ENCODE measurements at regions not wholly inside any gene's neighbourhood (a gene's known extent, or its start where the extent isn't known, plus 50 kb on each side); places are given as distances from the start of the nearest gene placed in this dataset.
A peak's percentile ranks its signal among the peaks of the same experiment; 100 is the strongest.

GRCh38 chr5:3963652-3964051, 368.0 kb downstream of the IRX1 start:
- no peak for DNase-seq

DNA sequence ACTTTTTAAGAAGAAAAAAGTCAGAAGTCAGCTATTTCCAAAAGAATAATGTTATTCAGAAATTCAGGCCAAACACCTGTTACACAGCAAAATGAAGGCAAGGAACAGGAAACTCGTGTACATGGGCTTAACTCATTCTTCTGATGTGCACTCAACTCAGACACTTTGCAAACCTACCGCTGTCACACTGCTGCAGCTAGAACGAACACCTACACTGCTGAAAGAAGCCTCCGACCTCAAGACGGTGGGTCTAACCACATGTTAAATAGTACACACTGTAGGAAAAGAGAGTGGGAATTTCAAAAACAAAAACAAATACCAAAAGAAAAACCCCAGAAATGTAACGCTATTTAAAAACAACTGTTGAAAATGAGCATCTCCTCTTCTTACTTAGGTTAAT, 384.5 kb downstream of the IRX1 start:
- no peak for DNase-seq

DNA sequence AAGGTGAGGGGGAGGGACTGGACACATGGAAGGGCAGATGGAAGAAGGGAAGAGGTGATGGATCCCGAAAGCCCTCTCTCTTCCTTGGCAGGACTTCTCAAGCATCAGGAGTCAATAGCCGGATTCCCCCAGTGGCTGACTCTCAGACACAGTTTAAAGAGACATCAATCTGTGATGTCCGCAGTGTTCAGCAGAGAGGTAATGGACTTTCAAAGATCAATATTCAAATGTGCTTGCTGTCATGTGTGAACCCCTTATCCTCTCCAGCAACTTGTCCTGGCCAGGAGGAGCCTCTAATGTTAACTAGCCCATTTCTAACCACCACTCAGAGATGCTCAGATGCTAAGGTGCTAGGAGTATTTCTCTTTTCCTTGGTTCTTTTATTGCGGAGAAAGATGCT, 392.2 kb downstream of the IRX1 start:
- DNase-seq, result no peak

GRCh38 chr5:3993856-3994473, 398.3 kb downstream of the IRX1 start:
- DNase-seq, result no peak

- DNase-seq, result no peak
These were observed 399.0 kb downstream of the IRX1 start for GRCh38 chr5:3994628-3995027.

DNA sequence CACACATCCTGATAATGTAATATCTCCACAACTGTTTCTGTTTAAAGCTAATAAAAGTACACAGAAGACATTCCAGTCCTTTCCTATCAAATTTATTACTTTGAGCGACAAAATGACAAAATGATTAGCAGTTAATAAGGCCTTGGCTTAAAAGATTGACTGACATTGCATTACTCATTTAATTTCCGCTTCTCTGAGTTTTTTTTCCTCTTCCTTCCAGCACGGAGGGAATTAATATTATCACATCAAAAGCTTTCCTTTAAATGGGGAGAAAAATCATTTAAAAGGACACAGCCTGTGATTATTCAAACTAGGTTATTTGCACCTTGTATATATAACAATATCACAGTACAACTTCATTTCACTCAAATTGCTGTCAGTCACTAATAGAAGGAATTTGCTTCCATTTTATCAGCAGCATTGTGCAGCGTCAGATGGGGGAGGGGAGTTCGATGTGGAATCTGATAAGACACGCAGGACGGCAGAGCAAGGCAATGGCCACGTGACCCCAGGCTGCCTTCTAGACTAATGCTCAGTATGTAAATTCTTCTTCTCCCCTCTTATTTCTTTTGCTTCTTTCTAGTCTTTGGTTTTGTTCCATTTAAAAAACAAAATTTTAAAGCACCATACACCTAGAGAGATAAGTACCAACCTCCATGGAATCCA, 400.5 kb downstream of the IRX1 start:
- no peak for DNase-seq

DNA sequence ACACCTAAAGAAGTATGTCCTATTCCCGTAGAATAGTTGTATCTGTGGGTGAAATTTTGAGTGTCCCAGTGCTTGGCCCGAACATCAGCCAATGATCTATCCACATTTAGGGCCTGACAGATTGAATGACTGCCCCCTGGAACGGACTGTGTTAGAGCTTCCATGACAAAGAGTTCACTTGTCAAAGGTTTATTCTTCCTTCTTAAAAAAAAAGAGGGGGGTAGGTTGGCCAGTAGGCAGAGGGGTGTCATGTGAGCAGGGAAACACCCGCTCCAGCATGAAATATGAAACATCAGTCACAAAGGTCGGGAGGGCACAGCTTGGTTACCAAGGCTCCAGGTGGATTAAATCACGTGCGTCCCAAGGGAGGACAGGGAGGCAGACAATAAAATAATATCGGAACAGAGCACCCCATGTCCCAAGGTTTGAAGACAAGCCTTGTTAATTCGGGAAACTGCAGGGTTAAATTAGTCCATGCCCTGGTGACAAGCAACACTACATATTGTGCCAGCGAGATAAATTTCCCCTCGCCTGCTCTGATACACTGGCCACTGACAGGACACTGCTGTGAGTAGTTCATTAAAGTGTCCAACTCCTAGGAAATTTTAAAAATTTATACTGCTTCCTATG, 401.2 kb downstream of the IRX1 start:
- DNase-seq, result no peak

- DNase-seq, result no peak
These were observed 402.0 kb downstream of the IRX1 start for GRCh38 chr5:3997670-3998069.

DNA sequence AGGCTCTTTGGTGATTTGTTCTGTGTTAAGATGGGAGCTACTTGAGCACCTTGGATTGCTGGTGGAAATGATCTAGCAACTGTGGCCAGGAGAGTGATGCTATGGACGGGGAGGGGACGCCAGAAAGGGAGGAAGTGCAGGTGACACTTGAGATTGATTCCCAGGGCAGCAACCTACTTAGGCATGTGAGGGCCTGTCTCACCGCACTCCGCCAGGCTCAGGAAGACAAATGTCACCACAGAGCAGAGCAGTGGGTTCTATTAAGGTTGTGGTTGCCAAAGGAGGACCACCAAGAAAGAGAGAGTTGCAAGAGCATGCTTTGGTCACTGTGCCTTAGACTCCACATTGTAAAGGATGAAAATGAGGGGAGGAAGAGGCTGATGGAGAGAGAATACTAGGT, 404.3 kb downstream of the IRX1 start:
- no peak for DNase-seq

- no peak for DNase-seq
These were observed 405.4 kb downstream of the IRX1 start for GRCh38 chr5:4001004-4001403.

GRCh38 chr5:4001758-4002533, 406.3 kb downstream of the IRX1 start:
- DNase-seq, result no peak

DNA sequence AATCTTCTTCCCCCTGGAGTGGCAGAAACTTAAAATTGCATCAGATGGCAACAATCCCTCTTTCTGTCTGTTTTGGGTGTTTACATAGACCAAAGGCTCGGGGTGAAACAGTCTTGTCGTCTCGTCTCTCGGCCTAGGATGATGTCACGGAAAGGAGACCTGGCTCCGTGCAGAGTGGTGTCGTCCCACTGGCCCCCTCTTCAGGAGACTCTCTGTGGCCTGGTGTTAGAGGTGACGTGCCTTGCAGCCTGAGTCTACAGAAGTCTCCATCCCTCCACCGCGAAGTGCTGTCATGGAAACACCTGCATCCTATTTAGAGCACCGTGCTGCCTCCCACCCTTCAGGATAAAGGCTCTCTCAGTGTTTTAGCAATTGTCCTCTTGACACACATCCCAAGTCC, 409.7 kb downstream of the IRX1 start:
- DNase-seq, result no peak

GRCh38 chr5:4007001-4007400, 411.4 kb downstream of the IRX1 start:
- DNase-seq, result no peak

- DNase-seq, result no peak
These were observed 416.3 kb downstream of the IRX1 start for GRCh38 chr5:4011943-4012342.

- DNase-seq, result no peak
These were observed 417.7 kb downstream of the IRX1 start for GRCh38 chr5:4013106-4013898.

DNA sequence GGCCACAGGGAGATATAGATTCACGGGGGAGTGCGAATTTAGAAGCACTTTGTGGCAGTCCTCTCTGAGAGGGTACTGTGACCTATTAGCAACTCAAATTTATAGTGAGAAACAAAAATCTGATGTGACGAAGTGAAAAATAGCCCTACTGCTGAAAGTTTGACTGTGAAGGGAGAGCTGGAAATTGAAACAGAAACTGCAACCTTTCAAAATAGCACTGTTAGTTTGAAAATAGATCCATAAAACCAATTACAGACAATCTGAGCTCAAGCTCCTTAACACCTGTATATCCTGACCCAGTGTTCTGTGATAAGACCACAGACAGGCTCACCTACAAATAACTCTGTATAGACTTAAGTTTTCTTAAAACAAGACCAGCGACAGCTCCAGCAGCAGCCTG, 420.1 kb downstream of the IRX1 start:
- DNase-seq, result no peak

DNA sequence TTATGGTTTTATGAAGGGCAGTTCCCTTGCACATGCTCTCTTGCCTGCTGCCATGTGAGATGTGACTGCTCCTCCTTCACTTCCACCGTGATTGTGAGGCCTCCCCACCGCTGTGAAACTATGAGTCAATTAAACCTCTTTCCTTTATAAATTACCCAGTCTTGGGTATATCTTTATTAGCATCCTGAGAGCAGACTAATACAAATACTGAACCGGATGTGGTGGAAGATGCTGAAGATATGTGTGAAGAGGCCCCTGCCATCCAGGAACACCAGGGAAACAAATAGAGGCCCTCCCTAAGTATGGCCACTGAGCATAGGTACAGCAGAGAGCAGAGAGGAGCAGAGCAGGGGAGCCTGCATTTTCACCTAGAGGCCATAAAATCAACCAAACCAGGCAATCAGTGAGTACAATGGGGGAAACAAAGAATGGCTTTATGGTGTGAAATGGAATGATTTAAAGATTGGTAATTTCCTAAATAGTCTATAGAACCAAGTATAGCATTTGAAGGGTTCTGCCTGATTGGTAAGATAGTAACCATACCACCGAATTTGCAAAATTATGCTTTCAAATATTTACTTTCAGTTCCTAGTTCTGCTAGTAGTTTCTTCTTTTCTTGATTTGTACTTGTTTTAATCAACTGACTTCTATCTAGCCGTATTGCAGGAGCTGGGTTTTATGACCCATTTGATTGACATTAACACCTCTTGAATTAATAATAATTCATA, 421.6 kb downstream of the IRX1 start:
- DNase-seq, result no peak

- DNase-seq, result no peak
These were observed 422.4 kb downstream of the IRX1 start for GRCh38 chr5:4018007-4018406.

DNA sequence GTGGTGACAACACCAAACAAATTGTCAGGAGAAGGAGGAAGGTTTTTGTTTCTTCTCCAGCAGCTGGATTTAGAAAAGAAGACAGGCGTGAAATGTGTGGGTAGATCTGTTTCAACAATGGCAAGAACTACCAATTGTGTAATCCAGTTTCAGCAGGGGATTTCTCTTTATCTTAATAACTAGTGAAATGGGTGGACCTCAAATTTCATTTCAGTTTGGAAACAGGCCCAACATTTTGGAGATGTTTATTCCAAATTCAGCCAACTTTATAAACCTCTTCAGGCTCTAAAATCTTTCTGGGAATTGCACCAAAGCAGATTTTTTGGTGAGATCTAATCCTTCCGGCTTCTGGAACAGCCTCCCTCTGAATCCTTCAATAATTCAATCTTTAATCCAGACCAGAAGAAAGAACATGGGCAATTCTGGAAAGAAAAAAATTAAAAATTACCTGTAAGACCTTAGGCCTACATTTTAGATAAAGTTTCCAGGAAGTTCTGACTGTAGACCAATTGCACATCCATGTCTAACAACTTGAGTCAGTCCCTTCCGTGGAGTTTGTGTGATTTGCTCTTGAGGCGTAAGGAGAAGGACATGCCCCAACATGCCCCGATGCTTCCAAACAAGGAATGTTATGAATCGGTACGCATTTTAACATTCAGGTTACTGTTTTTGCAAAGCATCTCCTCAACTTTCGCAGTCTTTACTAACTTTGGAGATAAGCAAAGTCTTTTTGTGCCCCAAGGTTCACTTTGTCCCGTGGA, 423.6 kb downstream of the IRX1 start:
- no peak for DNase-seq

DNA sequence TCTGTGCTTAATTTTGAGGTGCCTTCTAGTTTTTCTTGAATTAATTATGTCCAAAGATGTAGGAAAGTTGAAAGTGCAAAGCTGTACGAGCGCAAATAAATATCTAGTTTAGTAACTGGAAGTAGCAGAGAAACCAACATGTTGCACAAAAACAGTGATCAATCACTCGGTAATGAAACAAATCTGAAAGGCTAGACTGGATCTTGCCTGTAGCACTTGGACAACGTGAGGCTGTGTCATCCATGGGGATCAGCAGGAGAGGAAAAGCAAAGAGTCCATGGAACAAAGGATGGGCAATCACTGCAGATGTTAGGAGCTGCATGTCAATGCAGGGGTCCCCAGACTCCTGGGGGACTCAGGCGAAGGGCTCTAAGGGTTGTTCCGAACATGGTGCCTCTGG, 424.2 kb downstream of the IRX1 start:
- DNase-seq, result no peak

- DNase-seq, result peak in 1 of 2 donors; percentile 29
These were observed 424.8 kb downstream of the IRX1 start for GRCh38 chr5:4020400-4020799.
